ENCODE measurements at regions not wholly inside any gene's neighbourhood (a gene's known extent, or its start where the extent isn't known, plus 50 kb on each side); places are given as distances from the start of the nearest gene placed in this dataset.

- TF ChIP-seq EZH2phosphoT487 (IDR thresholded peaks at IDR 0.05; ENCODE audit: insufficient read depth, low read depth) (no peak), EZH2 (IDR thresholded peaks at IDR 0.05; ENCODE audit: insufficient read depth, poor library complexity, severe bottlenecking) (no peak)
Observed at GRCh38 chr10:4532976-4533375, 293.0 kb upstream of the AKR1E2 start.
